IPS-18c (cell line): ENCODE measurements at regions not wholly inside any gene's neighbourhood (a gene's known extent, or its start where the extent isn't known, plus 50 kb on each side); places are given as distances from the start of the nearest gene placed in this dataset.
"Not testable (repeated sequence)": the region's sequence is repeated elsewhere in the genome, so short reads cannot be mapped to it uniquely, and the experiment has no call there.

Source experiments
- H3K4me3 ChIP-seq: 2 replicates; pipeline ENCODE4 v1.7.0; 2013; ENCODE audit warnings: low read depth, mild to moderate bottlenecking, low read length, moderate library complexity; ENCODE audit not compliant: insufficient read depth
- H3K9me3 ChIP-seq: one replicate; pipeline ENCODE4 v1.6.1; 2013; ENCODE audit warnings: mild to moderate bottlenecking, low read length, moderate library complexity; ENCODE audit not compliant: control insufficient read depth, insufficient read depth

- no peaks in the 10 kb centered on the region for H3K9me3 ChIP-seq
- no peak overlapping the region for H3K4me3 ChIP-seq
Observed at GRCh38 chr12:131430158-131430742, 280.6 kb upstream of the SFSWAP start.

- not testable (repeated sequence) for H3K9me3 ChIP-seq, H3K4me3 ChIP-seq
Observed at GRCh38 chr12:131431126-131431655, 279.7 kb upstream of the SFSWAP start.

DNA sequence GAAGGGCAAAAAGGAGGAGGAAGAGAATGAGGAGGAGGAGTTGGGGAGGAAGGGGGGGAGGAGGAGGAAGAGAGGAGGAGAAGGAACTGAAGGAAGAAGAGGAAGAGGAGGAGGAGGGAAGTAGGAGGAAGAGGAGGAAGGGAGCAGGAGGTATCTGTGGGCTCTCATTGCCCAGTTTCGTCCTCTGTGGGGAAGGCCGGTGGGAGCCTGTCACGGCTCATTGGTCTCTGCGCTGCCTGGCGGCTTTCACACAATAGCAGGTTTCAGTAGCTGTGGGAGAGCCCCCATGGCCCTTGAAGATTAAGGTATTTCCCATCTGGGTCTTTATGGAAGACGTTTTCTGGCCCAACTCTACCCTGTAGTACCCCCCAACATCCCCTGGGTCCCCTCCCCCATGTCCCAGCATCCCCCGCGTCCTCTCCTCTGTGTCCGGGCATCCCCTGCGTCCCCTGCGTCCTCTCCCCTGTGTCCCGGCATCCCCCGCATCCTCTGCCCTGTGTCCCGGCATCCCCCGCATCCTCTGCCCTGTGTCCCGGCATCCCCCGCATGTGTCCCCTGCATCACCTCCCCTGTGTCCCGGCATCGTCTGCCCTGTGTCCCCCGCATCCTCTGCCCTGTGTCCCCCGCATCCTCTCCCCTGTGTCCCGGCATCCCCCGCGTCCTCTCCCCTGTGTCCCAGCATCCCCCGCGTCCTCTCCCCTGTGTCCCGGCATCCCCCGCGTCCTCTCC is 278.2 kb upstream of the SFSWAP start:
- H3K9me3 ChIP-seq = no peaks in the 10 kb centered on the region
- no peak overlapping the region for H3K4me3 ChIP-seq

GRCh38 chr12:131434208-131435125 is 276.4 kb upstream of the SFSWAP start:
- H3K9me3 ChIP-seq = no peaks in the 10 kb centered on the region
- H3K4me3 ChIP-seq = no peak overlapping the region

DNA sequence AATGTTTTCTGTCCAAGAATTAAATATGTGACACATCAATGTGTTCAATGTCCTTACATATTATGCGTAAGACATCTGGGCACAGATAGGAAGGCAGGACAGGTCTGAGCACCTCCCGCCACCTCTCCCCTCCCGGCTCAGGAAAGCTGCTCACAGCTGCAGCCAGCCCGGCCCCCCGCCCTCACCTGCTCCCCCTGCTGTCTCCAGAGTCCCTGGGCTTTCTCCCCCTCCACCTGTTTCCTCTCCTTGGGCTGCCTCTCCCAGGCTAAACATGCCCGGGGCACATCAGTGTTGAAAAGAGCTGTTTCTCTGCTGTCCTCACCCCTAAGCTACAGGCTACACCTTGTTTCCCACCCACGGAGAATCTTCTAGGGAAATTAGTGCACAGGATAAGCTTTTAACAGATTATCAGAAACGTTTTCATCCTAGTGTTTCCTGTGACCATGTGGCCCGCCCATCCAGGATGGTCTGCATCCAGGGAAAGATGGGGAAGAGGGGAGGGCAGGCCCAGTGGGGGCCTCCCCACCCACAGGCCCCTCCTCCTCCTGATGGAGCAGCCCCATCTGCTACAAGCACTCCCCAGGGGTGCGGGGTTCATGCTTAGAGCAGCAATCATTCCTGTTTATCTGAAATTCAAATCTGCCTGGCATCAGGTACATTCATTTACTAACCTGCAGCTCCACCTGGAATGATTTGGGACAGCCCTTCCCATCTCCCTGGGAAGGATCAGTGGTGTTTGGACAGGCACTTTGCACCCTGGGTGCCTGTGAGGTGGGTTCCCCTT is 273.8 kb upstream of the SFSWAP start:
- Histone ChIP-seq H3K4me3 (no peak overlapping the region), H3K9me3 (no peaks in the 10 kb centered on the region)

GRCh38 chr12:131437706-131438492 is 273.0 kb upstream of the SFSWAP start:
- H3K9me3 ChIP-seq = no peaks in the 10 kb centered on the region
- H3K4me3 ChIP-seq = no peak overlapping the region

- H3K9me3 ChIP-seq = not testable (repeated sequence)
Observed at GRCh38 chr12:131438493-131438835, 272.4 kb upstream of the SFSWAP start.

DNA sequence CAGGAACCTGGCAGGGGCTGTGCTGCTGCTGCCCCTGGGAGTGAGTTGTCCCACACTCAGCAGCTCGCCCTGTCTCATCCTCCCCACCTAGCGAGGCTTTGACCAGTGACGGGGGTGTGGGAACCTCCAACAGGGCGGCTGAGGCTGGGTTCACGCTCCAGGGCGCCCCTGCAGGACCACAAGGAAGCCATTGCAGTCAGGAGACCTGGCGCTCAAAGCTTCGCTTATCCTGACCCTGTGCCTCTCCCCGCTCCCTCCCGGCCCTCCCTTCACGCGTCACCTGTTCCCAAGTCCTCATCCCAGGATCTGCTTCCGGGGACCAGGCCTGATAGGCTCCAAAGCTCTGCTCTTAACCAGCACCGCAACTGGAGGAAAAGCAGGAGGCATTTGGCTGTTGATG is 272.0 kb upstream of the SFSWAP start:
- H3K9me3 ChIP-seq = no peaks in the 10 kb centered on the region

More at GRCh38 chr12:131438493-131438835, 272.4 kb upstream of the SFSWAP start:
- not testable (repeated sequence) for H3K4me3 ChIP-seq

GRCh38 chr12:131439752-131440151 is 271.1 kb upstream of the SFSWAP start:
- not testable (repeated sequence) for H3K4me3 ChIP-seq, H3K9me3 ChIP-seq

More for the DNA sequence above, 272.0 kb upstream of the SFSWAP start:
- no peak overlapping the region for H3K4me3 ChIP-seq

- H3K9me3 ChIP-seq, H3K4me3 ChIP-seq: not testable (repeated sequence)
Observed at GRCh38 chr12:131440209-131441059, 270.5 kb upstream of the SFSWAP start.

DNA sequence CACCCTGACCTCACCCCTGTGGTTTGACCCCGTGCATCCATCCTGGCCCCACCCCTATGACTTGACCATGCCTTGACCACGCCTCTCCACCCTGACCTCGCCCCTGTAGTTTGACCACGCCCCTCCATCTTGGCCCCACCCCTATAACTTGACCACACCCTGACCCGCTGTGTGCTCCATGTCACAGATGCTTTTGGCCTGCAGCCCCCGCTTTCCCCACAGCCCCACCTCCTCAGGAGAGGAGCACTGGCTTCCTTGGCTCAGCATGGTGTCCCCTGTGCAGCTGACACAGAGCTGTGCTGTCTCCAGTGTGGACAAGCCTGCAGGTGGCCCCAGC is 269.9 kb upstream of the SFSWAP start:
- no peak overlapping the region for H3K4me3 ChIP-seq
- no peaks in the 10 kb centered on the region for H3K9me3 ChIP-seq

GRCh38 chr12:131441638-131442336 is 269.1 kb upstream of the SFSWAP start:
- no peak overlapping the region for H3K4me3 ChIP-seq
- no peaks in the 10 kb centered on the region for H3K9me3 ChIP-seq

DNA sequence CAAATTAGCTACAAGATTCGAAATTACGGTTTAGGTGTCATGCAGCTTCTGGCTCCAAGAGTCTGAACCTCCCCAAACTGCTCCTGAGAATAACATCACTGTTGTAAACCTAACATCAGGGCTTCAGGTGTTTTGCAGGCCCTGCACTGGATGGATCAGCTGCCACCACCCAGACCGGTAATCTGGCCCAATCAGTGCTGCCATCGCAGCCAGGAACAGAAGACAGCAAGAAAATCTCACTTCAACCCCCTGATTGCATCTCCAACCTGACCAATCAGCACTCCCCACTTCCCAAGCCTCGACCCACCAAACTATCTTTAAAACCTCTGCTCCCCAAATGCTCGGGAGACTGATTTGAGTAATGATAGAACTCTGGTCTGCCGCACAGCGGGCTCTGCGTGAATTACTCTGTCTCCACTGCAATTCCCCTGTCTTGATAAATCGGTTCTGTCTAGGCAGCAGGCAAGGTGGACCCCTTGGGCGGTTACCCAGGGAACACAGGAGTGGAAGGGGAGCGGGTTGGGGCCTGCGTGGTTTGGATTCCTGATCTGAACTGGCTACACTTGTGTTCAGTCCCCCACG is 268.5 kb upstream of the SFSWAP start:
- no peaks in the 10 kb centered on the region for H3K9me3 ChIP-seq
- H3K4me3 ChIP-seq = no peak overlapping the region

DNA sequence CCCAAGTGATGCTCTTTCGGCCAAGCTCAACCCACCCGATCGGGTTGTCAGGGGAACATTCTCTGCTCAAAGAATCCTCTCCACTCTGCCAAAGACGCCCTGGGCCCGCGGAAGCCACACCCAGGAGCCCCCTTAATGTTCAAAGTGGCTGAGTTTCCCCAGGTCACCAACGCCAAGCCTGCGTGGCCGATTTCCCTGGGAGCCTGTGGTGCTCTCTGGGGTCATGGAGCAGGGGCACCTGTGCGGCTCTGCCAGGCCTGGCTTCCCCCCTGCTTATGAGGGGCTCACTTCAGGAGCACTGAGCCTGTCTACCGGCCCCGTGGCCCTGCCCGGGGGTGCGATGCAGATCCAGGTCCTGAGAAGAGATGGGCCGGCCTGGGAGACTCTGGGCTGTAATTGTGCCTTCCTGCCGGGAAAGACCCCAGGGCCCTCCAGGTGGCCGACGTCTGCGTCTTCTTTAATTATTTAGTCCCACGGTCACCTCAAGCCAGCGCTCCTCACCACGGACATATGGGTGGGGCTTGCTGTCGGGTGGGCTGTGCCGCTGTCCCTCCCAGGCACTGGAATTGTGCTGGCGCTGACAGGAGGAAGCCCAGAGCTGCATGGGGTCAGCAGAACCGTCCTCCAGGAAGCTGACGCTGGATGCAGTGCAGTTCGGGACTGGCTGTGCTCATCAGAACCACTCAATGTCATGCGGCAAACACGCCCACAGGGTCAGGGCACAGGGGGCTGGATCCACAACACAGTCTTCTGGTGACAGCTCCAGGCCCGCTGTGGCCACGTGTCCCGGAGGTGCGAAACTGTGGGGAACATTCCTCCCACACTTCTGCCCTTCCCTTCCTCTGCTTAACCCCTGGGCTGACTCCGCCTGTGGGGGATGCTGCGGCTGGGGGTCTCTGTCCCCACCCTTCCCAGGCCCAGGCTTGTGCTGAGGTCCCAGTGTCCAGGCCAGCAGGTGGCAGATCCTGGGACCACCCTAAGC is 267.6 kb upstream of the SFSWAP start:
- H3K9me3 ChIP-seq = no peaks in the 10 kb centered on the region

More for the DNA sequence above, 267.6 kb upstream of the SFSWAP start:
- H3K4me3 ChIP-seq = no peak overlapping the region
